Endodermal cell (in vitro differentiated cells): ENCODE measurements at regions not wholly inside any gene's neighbourhood (a gene's known extent, or its start where the extent isn't known, plus 50 kb on each side); places are given as distances from the start of the nearest gene placed in this dataset.

Experiments
- DNase-seq: peaks from one replicate; pipeline ENCODE4 v3.0.0-alpha.2; 2017
- H3K27ac ChIP-seq: 2 replicates; pipeline ENCODE4 v1.5.1; 2013; ENCODE audit warnings: mild to moderate bottlenecking, low read depth, low read length, moderate library complexity
- H3K27me3 ChIP-seq: 2 replicates; pipeline ENCODE4 v1.6.1; 2013; ENCODE audit warnings: mild to moderate bottlenecking, low read length, moderate library complexity; ENCODE audit not compliant: insufficient read depth, control insufficient read depth, poor library complexity, severe bottlenecking
- H3K36me3 ChIP-seq: 2 replicates; pipeline ENCODE4 v1.7.0; 2013; ENCODE audit warnings: mild to moderate bottlenecking, low read length, moderate library complexity; ENCODE audit not compliant: control insufficient read depth, insufficient read depth
- H3K4me1 ChIP-seq: one replicate; pipeline ENCODE4 v1.7.0; 2013; ENCODE audit warnings: low read length; ENCODE audit not compliant: control insufficient read depth, insufficient read depth
- H3K4me3 ChIP-seq: 2 replicates; pipeline ENCODE4 v1.5.1; 2013; ENCODE audit warnings: mild to moderate bottlenecking, low read length, moderate library complexity
- H3K9ac ChIP-seq: 2 replicates; pipeline ENCODE4 v1.6.1; 2013; ENCODE audit warnings: mild to moderate bottlenecking, low read length, moderate library complexity; ENCODE audit not compliant: poor library complexity, severe bottlenecking; ENCODE audit errors: extremely low read depth
- H3K9me3 ChIP-seq: 2 replicates; pipeline ENCODE4 v1.6.1; 2013; ENCODE audit warnings: mild to moderate bottlenecking, low read length, moderate library complexity; ENCODE audit not compliant: control insufficient read depth
- H3K27ac Mint-ChIP-seq: 2 replicates; pipeline ENCODE4 v1.8.0; 2020; ENCODE audit warnings: mixed read lengths
- H3K27me3 Mint-ChIP-seq: 2 replicates; pipeline ENCODE4 v1.8.0; 2021; ENCODE audit warnings: mild to moderate bottlenecking, mixed read lengths; ENCODE audit not compliant: insufficient read depth
- H3K36me3 Mint-ChIP-seq: 2 replicates; pipeline ENCODE4 v1.8.0; 2020; ENCODE audit warnings: low read depth, mixed read lengths
- H3K4me1 Mint-ChIP-seq: 2 replicates; pipeline ENCODE4 v1.8.0; 2020; ENCODE audit warnings: mixed read lengths
- H3K4me3 Mint-ChIP-seq: 2 replicates; pipeline ENCODE4 v1.8.0; 2020; ENCODE audit warnings: mild to moderate bottlenecking, moderate library complexity, mixed read lengths
- H3K9me3 Mint-ChIP-seq: 2 replicates; pipeline ENCODE4 v1.8.0; 2020; ENCODE audit warnings: mild to moderate bottlenecking, mixed read lengths
- WGBS, 2 experiments: methylation state at CpG; one replicate each; pipeline versions ENCODE4 v1.1.5 to v1.1.7; 2013; ENCODE audit warnings: missing lambda C conversion rate in 2 of 2, mixed read lengths in 1 of 2; ENCODE audit not compliant: insufficient coverage in 1 of 2, insufficient read length in 1 of 2; 5-methylcytosine and 5-hydroxymethylcytosine counted together
- TF ChIP-seq, protein P1 (sequence below): fragments of 200-600 bp; sonication (generic); conservative IDR thresholded peaks from 2 replicates; pipeline ENCODE4 v1.5.0; 2021; ENCODE audit warnings: antibody characterized with exemption, mild to moderate bottlenecking

DNA sequence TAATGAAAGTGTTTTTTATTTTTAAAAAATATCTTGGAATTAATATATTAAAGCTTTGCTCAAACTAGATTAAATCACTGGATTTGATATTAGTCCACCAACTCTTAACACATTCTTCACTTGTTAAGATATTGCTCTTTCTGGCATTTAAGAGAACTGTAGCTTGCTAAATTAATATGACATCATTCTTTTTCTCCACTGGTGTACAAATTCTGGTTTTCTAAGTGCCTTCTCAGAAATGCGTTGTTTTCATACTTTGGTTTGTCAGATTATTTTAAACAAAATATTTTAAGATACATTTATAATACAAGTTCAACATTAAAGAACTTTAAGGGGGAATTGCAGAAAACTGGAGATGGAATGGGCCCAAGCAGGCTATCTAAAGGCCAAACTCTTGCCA lies 87.6 kb upstream of the IFNE start:
- 100% methylated on average over 1 of the region's 1 CpG; no CpG with 5 or more reads in 1 of the 2 experiments for WGBS, 2 experiments
- H3K4me3 ChIP-seq: no peak overlapping the region
- H3K27ac ChIP-seq: no peak overlapping the region
- H3K9me3 Mint-ChIP-seq: no peaks in the 10 kb centered on the region
- no peak for DNase-seq
- H3K4me1 Mint-ChIP-seq: no peaks in the 10 kb centered on the region
- no peaks in the 10 kb centered on the region for H3K36me3 Mint-ChIP-seq
- H3K4me3 Mint-ChIP-seq: no peak overlapping the region
- no peaks in the 10 kb centered on the region for H3K27me3 Mint-ChIP-seq
- no peaks in the 10 kb centered on the region for H3K9me3 ChIP-seq
- no peaks in the 10 kb centered on the region for H3K36me3 ChIP-seq
- H3K4me1 ChIP-seq: no peaks in the 10 kb centered on the region
- TF ChIP-seq, protein P1, sequence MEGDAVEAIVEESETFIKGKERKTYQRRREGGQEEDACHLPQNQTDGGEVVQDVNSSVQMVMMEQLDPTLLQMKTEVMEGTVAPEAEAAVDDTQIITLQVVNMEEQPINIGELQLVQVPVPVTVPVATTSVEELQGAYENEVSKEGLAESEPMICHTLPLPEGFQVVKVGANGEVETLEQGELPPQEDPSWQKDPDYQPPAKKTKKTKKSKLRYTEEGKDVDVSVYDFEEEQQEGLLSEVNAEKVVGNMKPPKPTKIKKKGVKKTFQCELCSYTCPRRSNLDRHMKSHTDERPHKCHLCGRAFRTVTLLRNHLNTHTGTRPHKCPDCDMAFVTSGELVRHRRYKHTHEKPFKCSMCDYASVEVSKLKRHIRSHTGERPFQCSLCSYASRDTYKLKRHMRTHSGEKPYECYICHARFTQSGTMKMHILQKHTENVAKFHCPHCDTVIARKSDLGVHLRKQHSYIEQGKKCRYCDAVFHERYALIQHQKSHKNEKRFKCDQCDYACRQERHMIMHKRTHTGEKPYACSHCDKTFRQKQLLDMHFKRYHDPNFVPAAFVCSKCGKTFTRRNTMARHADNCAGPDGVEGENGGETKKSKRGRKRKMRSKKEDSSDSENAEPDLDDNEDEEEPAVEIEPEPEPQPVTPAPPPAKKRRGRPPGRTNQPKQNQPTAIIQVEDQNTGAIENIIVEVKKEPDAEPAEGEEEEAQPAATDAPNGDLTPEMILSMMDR: no peak
- no peaks in the 10 kb centered on the region for H3K27me3 ChIP-seq
- no peak overlapping the region for H3K27ac Mint-ChIP-seq
- no peak overlapping the region for H3K9ac ChIP-seq

DNA sequence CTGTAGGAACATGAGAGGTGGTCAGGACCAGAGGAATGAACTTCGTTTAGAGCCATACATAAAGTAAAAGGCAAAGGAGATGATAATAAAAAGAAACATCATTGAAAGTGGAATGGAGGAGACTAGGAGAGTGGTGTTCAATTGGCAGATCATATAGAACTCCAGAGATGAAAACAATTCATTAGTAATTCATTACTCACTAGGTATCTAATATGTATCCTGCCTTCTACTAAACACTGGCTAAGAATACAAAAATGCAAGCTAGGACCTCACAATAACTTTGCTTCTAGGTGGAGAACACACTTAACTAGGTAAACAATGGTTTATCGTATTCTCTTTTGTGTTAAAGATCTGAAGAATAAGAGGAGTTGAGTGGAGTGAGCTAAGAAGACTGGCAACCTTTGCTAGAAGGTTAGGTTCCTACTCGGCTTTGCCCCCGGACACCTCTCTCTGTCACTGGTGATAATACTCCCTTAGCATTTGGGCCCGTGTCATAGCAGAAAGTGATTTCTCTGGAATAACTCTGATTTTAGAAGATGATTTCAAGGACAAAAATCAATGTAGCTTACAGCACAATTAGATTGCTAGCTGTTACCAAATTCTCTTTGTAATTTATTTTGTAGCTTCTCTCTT lies 88.6 kb upstream of the IFNE start:
- H3K27ac Mint-ChIP-seq: no peak overlapping the region
- no peaks in the 10 kb centered on the region for H3K27me3 ChIP-seq
- H3K4me3 Mint-ChIP-seq: no peak overlapping the region
- TF ChIP-seq, protein P1: no peak
- H3K9ac ChIP-seq: no peak overlapping the region
- no peaks in the 10 kb centered on the region for H3K4me1 Mint-ChIP-seq
- no peaks in the 10 kb centered on the region for H3K36me3 ChIP-seq
- no peak overlapping the region for H3K27ac ChIP-seq
- H3K4me3 ChIP-seq: no peak overlapping the region
- no peak for DNase-seq
- H3K36me3 Mint-ChIP-seq: no peaks in the 10 kb centered on the region
- no peaks in the 10 kb centered on the region for H3K9me3 ChIP-seq
- no peaks in the 10 kb centered on the region for H3K4me1 ChIP-seq
- H3K27me3 Mint-ChIP-seq: no peaks in the 10 kb centered on the region
- WGBS, 2 experiments: 83 to 89% methylated on average over 3 to 5 of the region's 5 CpGs
- H3K9me3 Mint-ChIP-seq: no peaks in the 10 kb centered on the region

DNA sequence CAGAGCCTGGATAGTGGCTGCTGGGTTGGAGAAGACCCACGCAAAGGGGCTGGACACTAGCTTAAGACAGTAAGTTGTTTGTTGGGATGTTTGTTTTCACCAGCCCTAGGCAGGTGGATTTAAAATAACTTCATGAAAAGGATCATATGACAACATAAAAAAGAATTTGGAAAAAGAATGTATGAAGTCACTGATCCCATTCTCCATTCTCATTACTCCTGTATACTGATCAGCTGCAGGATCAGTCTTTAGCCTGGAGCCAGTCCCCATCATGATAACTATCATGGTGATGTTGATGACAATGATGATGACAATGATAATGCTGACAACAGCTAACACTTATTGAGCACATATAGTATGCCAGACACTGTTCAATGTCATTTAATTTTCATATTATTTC lies 92.1 kb upstream of the IFNE start:
- Histone ChIP-seq H3K4me1 (peaks cover 3% of the 10 kb centered on the region), H3K9me3 (no peaks in the 10 kb centered on the region), H3K36me3 (no peaks in the 10 kb centered on the region), H3K27ac (no peak overlapping the region), H3K4me3 (no peak overlapping the region), H3K27me3 (no peaks in the 10 kb centered on the region), H3K9ac (no peak overlapping the region)
- Mint-ChIP-seq H3K27me3 (no peaks in the 10 kb centered on the region), H3K4me3 (no peak overlapping the region), H3K27ac (no peak overlapping the region), H3K36me3 (no peaks in the 10 kb centered on the region), H3K9me3 (no peaks in the 10 kb centered on the region), H3K4me1 (peaks cover 10% of the 10 kb centered on the region)
- TF ChIP-seq, protein P1: no peak
- 100% methylated on average over 1 of the region's 1 CpG; no CpG with 5 or more reads in 1 of the 2 experiments for WGBS, 2 experiments
- DNase-seq: no peak
